Liver (tissue), 3 donors: ENCODE measurements at regions not wholly inside any gene's neighbourhood (a gene's known extent, or its start where the extent isn't known, plus 50 kb on each side); places are given as distances from the start of the nearest gene placed in this dataset.

Experiments
- ATF3 ChIP-seq: IDR thresholded peaks from 2 replicates; pipeline ENCODE4 v1.6.1; 2016; ENCODE audit warnings: antibody characterized with exemption
- CTCF ChIP-seq: fragments of 150-350 bp; IDR thresholded peaks from 2 replicates; pipeline ENCODE4 v1.5.1; 2017; ENCODE audit warnings: improper control_type of control experiment, low read depth, low read length; ENCODE audit not compliant: missing input control
- FOXA1 ChIP-seq: IDR thresholded peaks from 2 replicates; pipeline ENCODE4 v1.6.1; 2016; ENCODE audit warnings: antibody characterized with exemption
- GABPA ChIP-seq, 2 donors: IDR thresholded peaks in 1 of 2; conservative IDR thresholded peaks in 1 of 2; 2 replicates each; pipeline ENCODE4 v1.6.1; 2016; ENCODE audit warnings: antibody characterized with exemption in 2 of 2, mild to moderate bottlenecking in 1 of 2, moderate library complexity in 1 of 2
- JUND ChIP-seq, 2 donors: IDR thresholded peaks; 2 replicates each; pipeline ENCODE4 v1.6.1; 2016; ENCODE audit warnings: antibody characterized with exemption in 2 of 2
- RAD21 ChIP-seq, 2 donors: IDR thresholded peaks; 2 replicates each; pipeline ENCODE4 v1.6.1; 2016; ENCODE audit warnings: antibody characterized with exemption in 2 of 2, mild to moderate bottlenecking in 2 of 2
- REST ChIP-seq: IDR thresholded peaks from 2 replicates; pipeline ENCODE4 v1.6.1; 2016; ENCODE audit warnings: antibody characterized with exemption, mild to moderate bottlenecking
- RXRA ChIP-seq, 2 donors: IDR thresholded peaks; 2 replicates each; pipeline ENCODE4 v1.6.1; 2017 to 2018; ENCODE audit warnings: antibody characterized with exemption in 2 of 2, mild to moderate bottlenecking in 1 of 2
- YY1 ChIP-seq: IDR thresholded peaks from 2 replicates; pipeline ENCODE4 v1.6.1; 2016; ENCODE audit warnings: antibody characterized with exemption, mild to moderate bottlenecking
- ZBTB33 ChIP-seq: IDR thresholded peaks from 2 replicates; pipeline ENCODE4 v1.6.1; 2016; ENCODE audit warnings: antibody characterized with exemption
- donor health status: healthy.
- donor health status: healthy.

- TF ChIP-seq CTCF (no peak), ATF3 (no peak), RAD21 (IDR thresholded peaks at IDR 0.05) (no peak), ZBTB33 (no peak), GABPA (IDR thresholded peaks at IDR 0.05 in 1 of 2, conservative IDR thresholded peaks at IDR 0.05 in 1 of 2) (no peak), YY1 (no peak), FOXA1 (no peak), REST (no peak), RXRA (IDR thresholded peaks at IDR 0.05) (no peak), JUND (IDR thresholded peaks at IDR 0.05) (no peak)
These were observed 114.9 kb downstream of the GMNC start for GRCh38 chr3:190747571-190747970.
